NOMO-1 treated with DMSO at 0.1 percent for 48 hours (cell line): ENCODE measurements at regions not wholly inside any gene's neighbourhood (a gene's known extent, or its start where the extent isn't known, plus 50 kb on each side); places are given as distances from the start of the nearest gene placed in this dataset.

ENCODE experiments used
- DNase-seq: peaks from one replicate; lab custom pipeline; 2025; ENCODE audit not compliant: unreplicated experiment; lab: John Stamatoyannopoulos, UW

DNA sequence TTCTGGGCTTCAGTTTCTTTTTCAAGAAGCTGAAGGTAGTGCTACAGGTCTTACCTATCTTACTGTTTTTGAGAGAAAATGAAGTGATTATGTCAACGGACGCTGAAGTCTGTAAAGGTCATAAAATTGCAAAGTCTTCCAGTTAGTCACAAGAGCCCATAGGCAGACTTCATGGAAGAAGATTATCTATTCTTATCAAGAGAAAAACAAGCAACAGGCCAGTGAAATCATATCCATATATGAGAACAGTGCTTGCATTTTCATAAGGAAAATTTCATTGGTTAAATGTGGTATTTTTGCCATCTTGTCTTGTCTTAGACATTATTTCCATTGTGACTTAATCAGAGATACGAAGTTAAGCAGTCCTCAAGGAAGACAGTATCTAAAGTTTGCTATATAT lies 412.7 kb upstream of the SEL1L start:
- no peak for DNase-seq

DNA sequence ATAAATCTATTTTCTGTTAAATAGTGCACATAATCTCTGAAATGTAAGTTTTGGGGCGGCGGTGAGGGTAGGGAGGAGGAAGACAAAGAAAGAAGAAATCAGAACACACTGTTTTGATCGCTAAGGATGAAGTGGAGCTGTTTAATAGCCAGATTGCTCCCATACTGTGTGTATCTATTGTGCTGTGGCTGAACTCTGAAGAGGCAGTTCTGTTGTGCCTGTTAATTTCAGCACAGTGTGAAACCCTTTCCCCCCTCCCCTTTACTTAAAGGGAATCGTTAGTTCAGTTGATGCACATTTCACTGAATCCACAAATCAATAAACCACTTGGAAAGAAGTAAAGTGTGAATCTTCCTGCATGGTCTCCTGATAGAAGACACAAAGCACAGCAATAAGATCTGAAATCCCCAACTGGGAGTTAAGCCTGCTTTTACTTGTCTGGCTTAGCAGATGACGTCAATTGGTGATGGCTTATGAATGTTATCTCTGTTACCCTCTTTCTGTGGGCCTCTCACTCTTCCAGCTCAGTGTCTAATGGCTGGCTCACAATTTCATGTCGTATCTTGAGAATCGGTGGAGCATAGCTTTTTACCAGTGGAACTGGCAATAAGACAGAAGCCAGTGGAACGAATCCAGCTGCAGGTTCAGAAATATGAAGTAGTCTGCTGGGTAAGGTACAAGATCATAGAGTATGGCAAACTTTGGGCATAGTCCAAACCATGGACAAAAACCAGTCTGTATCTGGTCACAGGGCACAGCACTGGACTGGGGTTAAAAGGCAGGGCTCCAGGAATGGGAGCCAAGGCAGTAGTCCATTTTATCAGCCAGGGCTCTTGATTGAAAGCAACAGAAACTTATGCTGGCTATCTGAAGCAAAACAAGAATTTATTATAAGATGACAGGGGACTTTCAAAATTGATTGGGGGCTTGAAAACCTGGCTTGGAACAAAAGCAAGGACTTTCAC lies 413.5 kb upstream of the SEL1L start:
- DNase-seq: no peak

DNA sequence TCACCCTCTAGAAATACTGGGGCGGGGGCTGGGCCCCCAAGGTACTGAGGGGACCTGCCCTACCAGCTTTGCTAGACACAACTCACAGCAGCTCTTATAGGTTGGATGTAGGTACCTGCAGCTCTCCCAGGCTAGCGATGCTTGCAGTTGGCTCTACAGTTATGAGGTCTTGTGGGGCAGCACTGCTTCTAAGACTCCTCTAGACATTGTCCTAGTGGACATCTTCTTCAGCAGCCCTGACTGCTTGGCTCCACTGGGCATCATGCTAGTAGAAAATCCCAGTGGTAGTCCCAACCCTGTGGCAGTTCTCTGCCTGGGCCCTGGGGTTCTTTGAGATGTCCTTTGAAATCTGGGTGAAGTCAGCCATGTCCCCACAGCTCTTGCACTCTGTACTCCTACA lies 419.3 kb upstream of the SEL1L start:
- DNase-seq: no peak

DNA sequence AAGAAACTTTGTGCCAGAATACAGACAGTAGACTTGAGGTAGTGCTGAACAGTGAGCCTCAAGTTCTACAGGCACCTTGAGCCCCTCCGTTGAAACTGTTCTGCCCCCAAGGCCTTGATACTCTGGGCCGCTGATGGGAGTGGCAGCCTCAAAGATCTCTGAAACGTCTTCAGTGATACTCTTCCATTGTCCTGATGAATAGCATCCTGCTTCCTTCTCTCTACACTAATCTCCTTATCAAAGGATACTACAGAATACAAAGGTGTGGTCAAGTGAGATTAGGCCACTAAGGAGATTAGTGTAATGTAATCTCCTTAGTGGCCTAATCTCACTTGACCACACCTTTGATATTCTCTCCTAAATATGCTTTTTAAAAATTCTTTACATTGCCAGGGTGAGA lies 419.8 kb upstream of the SEL1L start:
- DNase-seq: no peak

- no peak for DNase-seq
Measured at GRCh38 chr14:81955123-81955522, 421.5 kb upstream of the SEL1L start.

- DNase-seq: no peak
Measured at GRCh38 chr14:81960781-81961180, 427.1 kb upstream of the SEL1L start.

DNA sequence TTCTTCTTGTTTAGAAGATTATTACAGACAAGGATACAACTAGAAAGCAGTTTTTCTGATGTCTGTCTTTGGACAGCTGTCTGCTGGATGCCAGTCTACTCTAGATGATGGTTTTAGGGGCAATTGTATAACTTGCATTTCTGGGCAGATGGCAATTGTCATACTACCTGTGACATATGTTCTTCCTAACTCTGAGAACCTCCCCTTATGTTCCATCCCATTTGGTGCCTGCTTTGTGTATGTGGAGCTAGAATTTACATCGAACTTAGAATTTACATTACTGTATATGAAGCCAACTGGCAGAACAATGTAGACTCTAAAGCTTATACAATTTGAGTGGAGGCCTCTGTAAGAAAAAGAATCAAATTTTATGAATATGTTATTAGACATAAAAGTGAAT lies 430.2 kb upstream of the SEL1L start:
- no peak for DNase-seq

GRCh38 chr14:81970307-81970706 lies 436.7 kb upstream of the SEL1L start:
- no peak for DNase-seq

DNA sequence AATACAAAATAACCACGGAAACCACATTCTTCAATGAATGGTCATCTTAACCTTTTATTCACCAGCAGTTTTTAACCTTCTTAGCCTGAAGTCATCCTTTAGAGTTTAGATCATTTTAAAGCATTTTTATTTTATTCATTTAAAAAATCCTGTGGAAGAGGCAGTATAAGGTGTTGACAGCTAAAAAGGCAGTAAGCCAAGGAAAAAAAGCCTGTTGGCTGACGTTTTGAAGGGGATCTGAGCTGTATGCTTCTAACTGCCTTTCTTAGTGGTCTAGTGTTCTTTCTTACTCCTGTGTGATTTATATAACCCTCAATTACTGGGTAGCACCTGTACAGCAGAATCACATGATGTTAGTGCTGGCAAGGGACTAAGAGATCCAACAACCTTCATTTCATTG lies 438.3 kb upstream of the SEL1L start:
- no peak for DNase-seq

GRCh38 chr14:81972601-81973000 lies 438.9 kb upstream of the SEL1L start:
- no peak for DNase-seq

DNA sequence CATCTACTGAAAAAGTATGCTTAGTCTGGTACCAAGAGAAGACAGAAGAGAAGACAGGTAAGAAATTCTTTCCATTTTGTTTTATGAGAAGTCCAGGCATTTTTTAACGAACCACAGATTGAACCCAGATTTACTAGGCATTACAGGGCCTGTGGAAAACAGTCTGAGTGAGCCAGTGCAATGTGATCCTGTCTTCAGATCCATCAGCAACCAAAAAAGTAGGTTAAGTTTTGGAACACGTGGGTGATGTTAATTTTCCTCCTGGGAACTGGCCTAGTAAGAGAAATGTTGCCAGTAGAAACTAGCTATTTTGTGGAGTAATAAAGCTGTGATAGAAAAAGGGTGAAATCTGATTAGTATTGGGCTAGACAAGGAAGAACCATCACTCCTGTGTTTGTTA lies 440.9 kb upstream of the SEL1L start:
- DNase-seq: no peak

- DNase-seq: no peak
Measured at GRCh38 chr14:81980601-81981306, 447.1 kb upstream of the SEL1L start.

DNA sequence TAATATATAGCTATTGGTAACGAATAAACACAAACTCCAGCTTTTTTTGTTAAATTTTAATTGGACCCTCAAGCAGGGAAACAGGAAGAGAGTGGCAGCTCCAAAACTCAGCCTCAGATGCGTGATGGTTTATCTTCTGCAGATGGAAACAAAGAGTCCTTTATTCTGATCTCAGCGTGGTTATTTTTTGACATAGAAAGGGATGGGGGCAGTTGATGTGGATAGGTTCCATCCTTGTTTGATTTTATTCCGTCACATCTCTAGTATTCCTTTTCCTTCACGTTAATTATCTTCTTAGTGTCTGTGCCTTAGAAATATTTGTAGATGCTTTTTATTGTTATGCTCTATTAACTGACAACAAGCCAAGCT lies 447.6 kb upstream of the SEL1L start:
- no peak for DNase-seq

- DNase-seq: no peak
Measured at GRCh38 chr14:81982046-81982445, 448.4 kb upstream of the SEL1L start.

DNA sequence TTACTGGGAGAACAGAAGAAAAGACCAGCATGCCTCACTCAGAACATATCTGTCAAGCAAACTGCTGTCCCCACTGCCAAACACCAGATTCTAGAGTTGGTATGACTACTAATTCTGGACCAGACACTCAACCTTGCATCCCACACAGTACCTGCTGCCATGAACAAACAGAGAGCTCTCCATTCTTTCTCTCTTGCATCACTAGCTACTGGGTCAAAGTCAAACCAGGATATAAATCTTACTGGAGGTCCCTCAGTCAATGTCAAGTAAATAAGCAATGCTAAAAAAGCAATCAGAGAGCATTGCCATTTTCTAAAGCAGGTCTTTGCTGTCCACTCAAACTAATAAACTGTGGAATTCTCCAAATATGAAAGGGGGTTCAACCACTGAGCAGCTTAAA lies 452.4 kb upstream of the SEL1L start:
- DNase-seq: no peak

DNA sequence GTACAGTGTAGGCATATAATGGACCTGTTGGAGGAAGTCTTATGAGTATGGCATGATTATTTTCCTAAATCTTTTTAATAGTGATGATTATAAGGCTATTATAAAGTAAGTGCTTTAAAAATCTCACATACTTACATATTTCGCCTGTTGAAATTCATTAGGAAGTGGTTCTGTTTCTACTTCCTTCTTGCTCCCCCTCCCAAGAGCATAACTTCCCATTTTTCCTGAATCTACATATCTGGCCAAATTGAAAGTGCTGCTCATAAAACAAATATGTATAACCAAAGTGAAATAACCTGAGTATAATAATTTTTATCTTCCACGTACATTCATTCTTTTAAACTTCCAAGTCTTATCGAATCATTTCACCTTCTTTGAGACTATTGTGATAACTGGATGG lies 455.6 kb upstream of the SEL1L start:
- no peak for DNase-seq

DNA sequence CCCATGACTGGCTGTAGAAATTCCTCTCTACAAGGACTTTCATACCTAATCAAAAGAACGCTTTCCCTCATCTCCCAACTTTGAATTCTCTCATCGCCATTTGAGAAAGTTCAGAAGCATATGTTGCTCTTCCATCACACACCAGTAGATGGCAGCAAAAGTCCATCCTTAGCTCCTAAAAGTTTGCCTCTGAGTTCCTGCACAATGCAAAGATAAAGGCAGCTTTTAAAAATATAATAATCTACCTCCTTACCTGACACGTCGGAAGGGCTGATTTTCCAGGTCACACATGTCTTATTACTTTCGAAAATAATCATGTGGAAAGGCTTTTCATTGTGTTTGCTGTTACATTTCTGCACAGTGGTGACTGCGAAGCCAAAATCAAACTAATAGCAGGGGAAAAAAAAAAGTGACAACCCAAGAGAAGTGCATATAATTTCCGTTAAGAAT lies 456.7 kb upstream of the SEL1L start:
- DNase-seq: peak; percentile 53

- peak; percentile 7 for DNase-seq
Measured at GRCh38 chr14:81991998-81992397, 458.3 kb upstream of the SEL1L start.

DNA sequence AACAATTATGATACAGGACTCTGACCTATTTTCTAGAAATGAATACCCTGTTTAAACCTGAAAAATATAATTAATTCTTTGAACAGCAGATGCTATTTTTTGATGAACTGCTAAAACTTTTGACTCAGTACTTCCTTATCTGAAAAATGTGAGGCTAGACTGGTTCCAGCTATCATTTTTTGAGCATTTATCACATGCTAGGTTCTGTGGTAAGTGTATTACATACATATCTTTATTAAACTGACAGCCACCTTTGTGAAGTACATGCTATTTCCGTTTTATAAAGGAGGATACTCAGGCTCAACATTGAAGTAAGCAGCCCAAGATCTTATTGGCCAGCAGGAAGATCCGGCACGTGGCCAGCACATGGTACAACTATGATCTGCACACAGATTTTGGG lies 459.8 kb upstream of the SEL1L start:
- DNase-seq: no peak

GRCh38 chr14:82003426-82003825 lies 469.8 kb upstream of the SEL1L start:
- no peak for DNase-seq

GRCh38 chr14:82009076-82009475 lies 475.4 kb upstream of the SEL1L start:
- DNase-seq: peak; percentile 7

- DNase-seq: no peak
Measured at GRCh38 chr14:82009993-82010392, 476.3 kb upstream of the SEL1L start.
